Fibroblast of mammary gland (primary cell): ENCODE measurements at regions not wholly inside any gene's neighbourhood (a gene's known extent, or its start where the extent isn't known, plus 50 kb on each side); places are given as distances from the start of the nearest gene placed in this dataset.

Experiments
- DNase-seq: peaks from one replicate; pipeline ENCODE4 v3.0.0-alpha.2; 2010; ENCODE audit warnings: low read depth
- H3K4me3 ChIP-seq: 2 replicates; pipeline ENCODE4 v1.5.1; 2011; ENCODE audit warnings: low read depth, mild to moderate bottlenecking, low read length, moderate library complexity; ENCODE audit not compliant: control insufficient read depth
- TF ChIP-seq, protein P1 (sequence below): conservative IDR thresholded peaks from 2 replicates; pipeline ENCODE4 v1.5.1; 2011; ENCODE audit warnings: low read depth, low read length, inconsistent platforms; ENCODE audit not compliant: control insufficient read depth, insufficient read depth

DNA sequence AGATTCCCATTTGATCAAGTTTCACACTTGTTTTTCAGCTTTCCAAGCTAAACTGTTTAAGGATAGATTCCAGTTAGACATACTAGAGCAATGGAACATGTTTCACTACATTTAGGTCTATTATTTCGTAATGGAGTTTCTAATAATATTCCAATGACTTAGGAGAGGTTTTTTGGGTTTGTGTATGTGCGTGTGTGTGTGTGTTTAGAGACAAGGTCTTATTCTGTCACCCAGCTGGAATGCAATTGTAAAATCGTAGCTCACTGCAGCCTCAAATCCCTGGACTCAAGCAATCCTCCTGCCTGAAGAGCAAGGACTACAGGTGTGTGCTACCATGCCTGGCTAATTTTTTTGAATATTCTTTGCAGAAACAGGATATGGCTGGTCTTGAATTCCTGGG lies 426.3 kb downstream of the ZFHX3 start:
- peak; percentile 4 for DNase-seq
- TF ChIP-seq, protein P1, sequence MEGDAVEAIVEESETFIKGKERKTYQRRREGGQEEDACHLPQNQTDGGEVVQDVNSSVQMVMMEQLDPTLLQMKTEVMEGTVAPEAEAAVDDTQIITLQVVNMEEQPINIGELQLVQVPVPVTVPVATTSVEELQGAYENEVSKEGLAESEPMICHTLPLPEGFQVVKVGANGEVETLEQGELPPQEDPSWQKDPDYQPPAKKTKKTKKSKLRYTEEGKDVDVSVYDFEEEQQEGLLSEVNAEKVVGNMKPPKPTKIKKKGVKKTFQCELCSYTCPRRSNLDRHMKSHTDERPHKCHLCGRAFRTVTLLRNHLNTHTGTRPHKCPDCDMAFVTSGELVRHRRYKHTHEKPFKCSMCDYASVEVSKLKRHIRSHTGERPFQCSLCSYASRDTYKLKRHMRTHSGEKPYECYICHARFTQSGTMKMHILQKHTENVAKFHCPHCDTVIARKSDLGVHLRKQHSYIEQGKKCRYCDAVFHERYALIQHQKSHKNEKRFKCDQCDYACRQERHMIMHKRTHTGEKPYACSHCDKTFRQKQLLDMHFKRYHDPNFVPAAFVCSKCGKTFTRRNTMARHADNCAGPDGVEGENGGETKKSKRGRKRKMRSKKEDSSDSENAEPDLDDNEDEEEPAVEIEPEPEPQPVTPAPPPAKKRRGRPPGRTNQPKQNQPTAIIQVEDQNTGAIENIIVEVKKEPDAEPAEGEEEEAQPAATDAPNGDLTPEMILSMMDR: no peak
- H3K4me3 ChIP-seq: no peak overlapping the region

DNA sequence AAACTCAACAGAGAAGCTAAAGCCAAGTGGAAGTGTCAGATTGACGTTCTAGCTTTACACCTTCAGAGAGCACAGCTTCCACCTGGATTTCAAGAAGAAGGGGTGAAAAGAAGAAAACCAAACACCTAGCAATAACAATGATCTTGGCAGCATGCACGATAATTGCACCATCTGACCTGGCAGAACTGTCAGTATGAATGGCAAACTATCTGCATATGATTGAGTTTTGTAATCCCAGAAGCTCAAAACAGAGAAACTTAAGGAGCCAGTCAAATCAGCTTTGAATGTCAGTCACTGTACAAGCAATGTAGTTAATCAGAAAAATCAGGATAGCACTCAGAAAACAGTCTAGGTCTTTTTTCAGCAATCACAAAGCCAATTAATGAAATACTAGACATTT lies 427.1 kb downstream of the ZFHX3 start:
- no peak for DNase-seq
- no peak overlapping the region for H3K4me3 ChIP-seq
- TF ChIP-seq, protein P1: no peak

DNA sequence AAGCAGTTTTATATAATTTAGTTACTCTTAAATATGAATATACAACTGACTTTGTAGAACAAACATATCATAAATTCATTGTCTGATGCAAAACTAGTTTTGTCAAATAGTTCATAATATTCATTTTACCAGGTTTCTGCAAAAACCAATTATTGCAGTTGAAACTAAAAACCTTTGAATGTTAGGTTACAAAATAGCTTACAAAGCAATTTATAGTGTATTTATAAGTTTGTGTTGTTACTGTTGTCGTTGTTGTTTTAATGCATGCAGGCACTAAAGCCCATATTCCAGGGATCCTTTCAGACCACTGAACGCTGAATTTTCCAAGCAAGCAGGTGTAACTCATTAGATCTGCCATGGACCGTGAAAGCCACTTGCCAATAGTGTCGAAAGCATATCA lies 427.6 kb downstream of the ZFHX3 start:
- no peak for DNase-seq
- no peak overlapping the region for H3K4me3 ChIP-seq
- TF ChIP-seq, protein P1: no peak

DNA sequence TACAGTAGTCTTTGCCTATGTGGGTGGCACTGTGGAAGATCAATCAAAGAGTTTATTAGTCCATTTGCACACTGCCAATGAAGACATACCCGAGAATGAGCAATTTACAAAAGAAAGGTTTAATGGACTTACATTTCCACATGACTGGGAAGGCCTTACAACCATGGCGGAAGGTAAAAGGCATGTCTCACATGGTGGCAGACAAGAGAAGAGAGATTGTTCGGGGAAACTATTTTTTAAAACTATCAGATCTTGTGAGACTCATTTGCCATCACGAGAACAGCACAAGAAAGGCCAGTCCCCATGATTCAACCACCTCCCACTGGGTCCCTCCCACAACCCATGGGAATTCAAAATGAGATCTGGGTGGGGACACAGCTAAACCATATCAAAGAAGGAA lies 432.1 kb downstream of the ZFHX3 start:
- DNase-seq: no peak
- H3K4me3 ChIP-seq: no peak overlapping the region
- TF ChIP-seq, protein P1: no peak

DNA sequence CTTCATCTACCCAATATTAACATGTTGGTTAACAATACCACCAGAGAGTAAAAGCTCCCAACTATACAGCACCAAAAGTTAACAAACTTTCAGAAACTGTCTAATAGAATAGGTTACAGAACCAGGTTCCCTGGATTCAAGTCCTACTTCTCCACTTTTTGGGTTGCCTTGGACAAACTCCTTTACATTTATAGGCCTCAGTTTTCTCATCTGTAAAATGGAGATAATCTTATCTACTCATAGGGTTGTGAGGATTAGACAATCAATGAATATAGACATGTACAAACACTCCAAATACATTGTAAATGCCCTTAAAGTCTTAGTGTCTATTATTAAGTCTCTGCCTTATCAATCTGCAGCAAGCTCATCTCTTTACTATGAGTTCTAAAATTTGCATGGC lies 435.2 kb downstream of the ZFHX3 start:
- no peak for DNase-seq
- TF ChIP-seq, protein P1: no peak
- H3K4me3 ChIP-seq: no peak overlapping the region

DNA sequence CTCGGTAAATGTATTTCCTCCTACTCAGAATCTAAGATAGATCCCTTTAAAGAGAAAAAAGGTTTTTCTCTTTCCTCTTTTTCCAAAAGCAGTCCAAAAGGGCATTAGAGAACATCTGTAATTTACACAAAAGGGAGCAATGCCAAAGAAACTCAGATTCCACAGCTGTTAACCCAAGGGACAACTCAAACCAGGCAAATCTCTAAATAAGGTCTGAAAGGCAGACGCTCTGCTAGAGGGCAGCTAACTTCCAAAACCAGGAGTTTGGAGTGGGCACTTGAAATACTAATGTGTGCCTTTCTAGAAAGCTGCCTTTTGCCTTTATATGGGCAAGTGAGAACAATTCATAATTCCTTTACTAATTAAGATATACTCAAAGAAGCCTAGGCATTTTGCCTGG lies 435.7 kb downstream of the ZFHX3 start:
- peak; percentile 23 for DNase-seq
- H3K4me3 ChIP-seq: no peak overlapping the region
- TF ChIP-seq, protein P1: no peak

DNA sequence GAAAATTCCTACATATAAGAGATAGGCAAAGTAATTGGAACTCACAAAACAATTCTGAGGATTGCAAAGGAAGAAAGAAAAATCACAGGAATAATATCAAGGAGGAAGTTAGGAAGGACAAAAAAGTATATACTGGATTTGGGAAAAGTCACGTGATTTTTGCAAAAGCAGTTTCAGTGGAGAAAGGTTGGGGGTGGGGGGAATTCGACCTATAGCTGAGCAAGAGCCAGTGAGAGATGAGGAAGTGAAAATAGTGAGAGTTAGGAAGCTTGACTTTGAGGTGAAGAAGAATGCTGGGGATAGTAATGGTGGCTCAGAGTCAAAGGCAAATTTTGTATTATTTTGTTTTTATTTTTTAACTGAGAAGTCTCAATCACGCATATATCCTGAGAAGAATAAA lies 438.0 kb upstream of the PMFBP1 start:
- no peak overlapping the region for H3K4me3 ChIP-seq
- TF ChIP-seq, protein P1: no peak
- no peak for DNase-seq
